HEK293 (cell line): ENCODE measurements at regions not wholly inside any gene's neighbourhood (a gene's known extent, or its start where the extent isn't known, plus 50 kb on each side); places are given as distances from the start of the nearest gene placed in this dataset.
"Not testable (repeated sequence)": the region's sequence is repeated elsewhere in the genome, so short reads cannot be mapped to it uniquely, and the experiment has no call there.

ENCODE experiments used
- CTCF ChIA-PET: fragments of 350-600 bp; formaldehyde crosslinking; extraction: SDS; loops from one replicate; lab custom pipeline; 2021; ENCODE audit warnings: antibody characterized with exemption; lab: Yijun Ruan, JAX
- POLR2A ChIA-PET: fragments of 300-600 bp; formaldehyde crosslinking; extraction: SDS; loops from one replicate; lab custom pipeline; 2020; ENCODE audit warnings: antibody characterized with exemption, inconsistent platforms; lab: Yijun Ruan, JAX
- H3K27ac ChIP-seq: fragments of 200-500 bp; sonication (Bioruptor generic); 2 replicates; pipeline ENCODE4 v1.5.1; 2014; ENCODE audit warnings: low read depth, low read length, control low read depth, inconsistent platforms; ENCODE audit errors: extremely low read depth
- H3K36me3 ChIP-seq, 2 experiments: fragments of 200-500 bp in 1 of 2; sonication (Bioruptor generic) in 1 of 2; 1 replicate in 1 of 2; 2 replicates in 1 of 2; pipeline ENCODE4 v1.5.1; 2014 to 2017; ENCODE audit warnings: inconsistent platforms in 2 of 2, low read length in 2 of 2; ENCODE audit not compliant: control insufficient read depth in 2 of 2, insufficient read depth in 1 of 2
- H3K4me1 ChIP-seq: fragments of 200-500 bp; sonication (Bioruptor generic); 2 replicates; pipeline ENCODE4 v1.5.1; 2014; ENCODE audit warnings: mild to moderate bottlenecking, low read length, inconsistent platforms; ENCODE audit not compliant: control insufficient read depth, insufficient read depth
- H3K4me3 ChIP-seq: 2 replicates; pipeline ENCODE4 v1.5.1; 2011; ENCODE audit warnings: low read depth, mild to moderate bottlenecking, control low read depth, low read length, moderate library complexity
- H3K9me3 ChIP-seq: fragments of 200-500 bp; sonication (Bioruptor generic); 2 replicates; pipeline ENCODE4 v1.5.1; 2014; ENCODE audit warnings: low read depth, low read length, inconsistent platforms; ENCODE audit not compliant: control insufficient read depth, insufficient read depth
- BCL6B ChIP-seq: fragments of 450-650 bp; formaldehyde crosslinking; IDR thresholded peaks from 2 replicates; pipeline ENCODE4 v1.5.1; 2017; ENCODE audit warnings: missing biosample characterization, missing genetic modification characterization
- MZF1 ChIP-seq: fragments of 450-650 bp; formaldehyde crosslinking; IDR thresholded peaks from 2 replicates; pipeline ENCODE4 v1.5.1; 2017; ENCODE audit warnings: missing biosample characterization, missing genetic modification characterization, borderline replicate concordance
- SCRT2 ChIP-seq: fragments of 450-650 bp; formaldehyde crosslinking; IDR thresholded peaks from 2 replicates; pipeline ENCODE4 v1.5.1; 2016; ENCODE audit warnings: missing biosample characterization, missing genetic modification characterization
- TRIM28 ChIP-seq: IDR thresholded peaks from 2 replicates; pipeline ENCODE4 v1.6.1; 2011; ENCODE audit warnings: low read length, control low read depth, borderline replicate concordance
- ZBTB26 ChIP-seq: fragments of 450-650 bp; formaldehyde crosslinking; optimal IDR thresholded peaks from 2 replicates; pipeline ENCODE3; 2016; ENCODE audit warnings: missing biosample characterization, mild to moderate bottlenecking, missing genetic modification characterization
- ZNF121 ChIP-seq: fragments of 450-650 bp; formaldehyde crosslinking; IDR thresholded peaks from 2 replicates; pipeline ENCODE4 v1.5.1; 2016; ENCODE audit warnings: missing biosample characterization, missing genetic modification characterization
- ZNF311 ChIP-seq: fragments of 450-650 bp; formaldehyde crosslinking; IDR thresholded peaks from 2 replicates; pipeline ENCODE4 v1.5.1; 2017; ENCODE audit warnings: missing biosample characterization, missing genetic modification characterization, borderline replicate concordance
- ZNF335 ChIP-seq: fragments of 450-650 bp; formaldehyde crosslinking; conservative IDR thresholded peaks from 2 replicates; pipeline ENCODE4 v1.5.1; 2016; ENCODE audit warnings: missing biosample characterization, missing genetic modification characterization
- ZNF398 ChIP-seq: fragments of 450-650 bp; formaldehyde crosslinking; IDR thresholded peaks from 2 replicates; pipeline ENCODE4 v1.5.1; 2017; ENCODE audit warnings: missing biosample characterization, missing genetic modification characterization
- ZNF561 ChIP-seq: fragments of 450-650 bp; IDR thresholded peaks from 2 replicates; pipeline ENCODE4 v1.5.1; 2018; ENCODE audit warnings: missing biosample characterization, missing genetic modification characterization, borderline replicate concordance
- ZNF639 ChIP-seq: fragments of 450-650 bp; formaldehyde crosslinking; IDR thresholded peaks from 2 replicates; pipeline ENCODE4 v1.5.1; 2016; ENCODE audit warnings: missing biosample characterization, missing genetic modification characterization
- ZSCAN23 ChIP-seq: fragments of 450-650 bp; formaldehyde crosslinking; IDR thresholded peaks from 2 replicates; pipeline ENCODE4 v1.5.1; 2016; ENCODE audit warnings: missing biosample characterization, missing genetic modification characterization

GRCh38 chr19:41518141-41518540 lies 57.8 kb upstream of the CEACAM21 start:
- no peak overlapping the region for H3K4me3 ChIP-seq
- ChIA-PET POLR2A (no interaction called here), CTCF (no interaction called here)
- TF ChIP-seq ZNF311 (no peak), MZF1 (tag by site-specific recombination) (no peak), ZNF398 (tag by site-specific recombination) (no peak), SCRT2 (tag by site-specific recombination) (no peak), ZNF121 (no peak), BCL6B (tag by site-specific recombination) (no peak), ZNF639 (tag by site-specific recombination) (no peak)
- peaks cover 4% of the 10 kb centered on the region; the same call in 1 of the 2 replicates for H3K4me1 ChIP-seq
- H3K36me3 ChIP-seq, result no peaks in the 10 kb centered on the region
- no peak overlapping the region for H3K27ac ChIP-seq
- no peaks in the 10 kb centered on the region for H3K9me3 ChIP-seq

GRCh38 chr19:41521138-41521930 lies 54.6 kb upstream of the CEACAM21 start:
- H3K9me3 ChIP-seq, POLR2A ChIA-PET, CTCF ChIA-PET, H3K36me3 ChIP-seq, H3K27ac ChIP-seq, H3K4me3 ChIP-seq, H3K4me1 ChIP-seq: not testable (repeated sequence)

GRCh38 chr19:41521931-41522555 lies 53.9 kb upstream of the CEACAM21 start:
- TF ChIP-seq ZSCAN23 (tag by site-specific recombination) (no peak), TRIM28 (no peak), ZBTB26 (tag by site-specific recombination) (peak; percentile 70), ZNF561 (tag by site-specific recombination) (peak; percentile 59; the same call in 1 of the 2 replicates), ZNF335 (peak; percentile 53; the same call in 1 of the 2 replicates)
- H3K9me3 ChIP-seq, result no peaks in the 10 kb centered on the region
- H3K4me3 ChIP-seq, result no peak overlapping the region; the same call in 1 of the 2 replicates
- peaks cover 4% of the 10 kb centered on the region; the same call in 1 of the 2 replicates for H3K4me1 ChIP-seq
- H3K27ac ChIP-seq, result no peak overlapping the region
- CTCF ChIA-PET, result no interaction called here
- POLR2A ChIA-PET, result no interaction called here
- no peaks in the 10 kb centered on the region for H3K36me3 ChIP-seq
